Keratinocyte (primary cell): ENCODE measurements at regions not wholly inside any gene's neighbourhood (a gene's known extent, or its start where the extent isn't known, plus 50 kb on each side); places are given as distances from the start of the nearest gene placed in this dataset.
"Not testable (repeated sequence)": the region's sequence is repeated elsewhere in the genome, so short reads cannot be mapped to it uniquely, and the experiment has no call there.

Experiments
- EZH2 ChIP-seq: IDR thresholded peaks from one replicate; pipeline ENCODE4 v1.6.1; 2012; ENCODE audit warnings: inconsistent platforms, mild to moderate bottlenecking, low read length, moderate library complexity
- TF ChIP-seq, protein P1 (sequence below), 3 experiments: IDR thresholded peaks in 1 of 3; conservative IDR thresholded peaks in 1 of 3; optimal IDR thresholded peaks in 1 of 3; 2 replicates in 2 of 3; 3 replicates in 1 of 3; pipeline versions ENCODE3 to v1.5.1; 2011; ENCODE audit warnings: low read length in 3 of 3, mild to moderate bottlenecking in 3 of 3, moderate library complexity in 2 of 3, control low read depth in 1 of 3, inconsistent platforms in 1 of 3; ENCODE audit not compliant: insufficient read depth in 2 of 3; ENCODE audit errors: extremely low read depth in 1 of 3

DNA sequence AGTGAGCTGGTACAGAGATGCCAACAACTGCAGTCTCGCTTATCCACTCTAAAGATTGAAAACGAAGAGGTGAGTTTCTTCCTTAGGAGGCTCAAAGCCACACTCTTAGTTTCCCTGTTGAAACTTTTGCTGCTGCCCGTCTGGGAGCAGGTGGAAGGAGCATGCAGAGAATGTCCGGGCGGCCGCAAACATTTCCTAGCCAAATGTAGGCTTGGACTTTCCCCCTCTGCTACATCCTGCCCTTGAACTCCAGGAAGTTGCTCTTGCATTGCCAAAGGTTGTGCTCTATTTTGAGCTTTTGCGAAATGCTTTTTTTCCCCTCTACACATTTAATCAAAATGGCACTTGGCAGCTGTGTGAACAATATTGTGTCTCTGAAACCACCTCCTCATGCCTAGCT is 65.0 kb upstream of the IKBKE start:
- TF ChIP-seq, protein P1, sequence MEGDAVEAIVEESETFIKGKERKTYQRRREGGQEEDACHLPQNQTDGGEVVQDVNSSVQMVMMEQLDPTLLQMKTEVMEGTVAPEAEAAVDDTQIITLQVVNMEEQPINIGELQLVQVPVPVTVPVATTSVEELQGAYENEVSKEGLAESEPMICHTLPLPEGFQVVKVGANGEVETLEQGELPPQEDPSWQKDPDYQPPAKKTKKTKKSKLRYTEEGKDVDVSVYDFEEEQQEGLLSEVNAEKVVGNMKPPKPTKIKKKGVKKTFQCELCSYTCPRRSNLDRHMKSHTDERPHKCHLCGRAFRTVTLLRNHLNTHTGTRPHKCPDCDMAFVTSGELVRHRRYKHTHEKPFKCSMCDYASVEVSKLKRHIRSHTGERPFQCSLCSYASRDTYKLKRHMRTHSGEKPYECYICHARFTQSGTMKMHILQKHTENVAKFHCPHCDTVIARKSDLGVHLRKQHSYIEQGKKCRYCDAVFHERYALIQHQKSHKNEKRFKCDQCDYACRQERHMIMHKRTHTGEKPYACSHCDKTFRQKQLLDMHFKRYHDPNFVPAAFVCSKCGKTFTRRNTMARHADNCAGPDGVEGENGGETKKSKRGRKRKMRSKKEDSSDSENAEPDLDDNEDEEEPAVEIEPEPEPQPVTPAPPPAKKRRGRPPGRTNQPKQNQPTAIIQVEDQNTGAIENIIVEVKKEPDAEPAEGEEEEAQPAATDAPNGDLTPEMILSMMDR (optimal IDR thresholded peaks at IDR 0.05 in 1 of 3, IDR thresholded peaks at IDR 0.05 in 1 of 3, conservative IDR thresholded peaks at IDR 0.05 in 1 of 3; ENCODE audit: extremely low read depth in 1 of 3, insufficient read depth in 2 of 3, low read length in 3 of 3), result not testable (repeated sequence)
- TF ChIP-seq EZH2, result not testable (repeated sequence)
